HT1080 (cell line): ENCODE measurements at regions not wholly inside any gene's neighbourhood (a gene's known extent, or its start where the extent isn't known, plus 50 kb on each side); places are given as distances from the start of the nearest gene placed in this dataset.

Experiments
- DNase-seq: peaks from one replicate; pipeline ENCODE4 v3.0.0-alpha.2; 2015; ENCODE audit warnings: low read depth

DNA sequence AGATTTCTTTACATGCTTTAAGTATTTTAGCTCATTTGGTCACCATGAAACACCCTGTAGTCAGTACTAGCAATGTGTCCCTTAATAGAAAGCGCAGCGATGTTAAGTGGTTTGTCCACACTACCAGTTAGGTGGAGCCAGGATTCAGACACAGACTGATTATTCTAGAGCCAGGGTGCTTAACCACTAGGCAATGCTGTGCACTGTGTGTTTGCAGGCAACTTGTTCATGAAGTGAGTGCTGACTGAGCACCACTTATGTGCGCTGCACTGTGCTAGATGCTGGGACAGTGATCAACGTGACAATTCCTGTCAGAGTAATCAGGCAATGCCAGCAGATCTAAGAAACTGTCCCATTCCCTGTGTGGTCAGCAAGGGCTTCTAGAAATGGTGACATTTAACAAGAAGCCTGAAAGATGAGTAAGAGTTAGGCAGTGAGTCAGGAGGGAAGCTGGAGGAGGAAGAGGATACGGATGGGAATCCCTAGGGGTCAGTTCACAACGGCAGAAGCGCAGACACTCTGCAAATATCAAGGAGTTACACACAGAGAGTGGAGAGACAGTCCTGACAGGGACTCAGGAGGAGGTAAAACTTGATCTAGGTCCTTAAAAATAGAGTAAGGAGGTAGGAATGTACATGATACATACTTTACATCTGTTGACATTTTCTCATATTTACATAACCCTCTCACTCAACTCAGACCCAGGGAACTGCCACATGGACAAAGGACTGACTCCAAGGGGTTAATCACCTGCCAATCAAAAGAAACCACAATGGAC is 69.7 kb upstream of the EGR2 start:
- DNase-seq = peak; percentile 81

GRCh38 chr10:62880162-62880561 is 64.0 kb upstream of the EGR2 start:
- no peak for DNase-seq

DNA sequence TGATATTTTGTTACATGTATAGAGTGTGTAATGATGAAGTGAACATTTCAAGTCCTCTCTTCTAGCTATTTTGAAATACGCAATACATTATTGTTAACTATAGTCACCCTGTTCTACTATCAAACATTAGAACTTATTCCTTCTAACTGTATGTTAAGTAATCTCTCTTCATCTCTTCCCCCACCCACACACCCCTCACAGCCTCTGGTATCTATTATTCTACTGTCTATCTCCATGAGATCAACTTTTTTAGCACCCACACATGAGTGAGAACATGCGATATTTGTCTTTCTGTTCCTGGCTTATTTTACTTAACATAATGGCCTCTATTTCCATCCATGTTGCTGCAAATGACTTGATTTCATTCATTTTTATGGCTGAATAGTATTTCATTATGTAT is 57.7 kb upstream of the EGR2 start:
- DNase-seq = no peak

DNA sequence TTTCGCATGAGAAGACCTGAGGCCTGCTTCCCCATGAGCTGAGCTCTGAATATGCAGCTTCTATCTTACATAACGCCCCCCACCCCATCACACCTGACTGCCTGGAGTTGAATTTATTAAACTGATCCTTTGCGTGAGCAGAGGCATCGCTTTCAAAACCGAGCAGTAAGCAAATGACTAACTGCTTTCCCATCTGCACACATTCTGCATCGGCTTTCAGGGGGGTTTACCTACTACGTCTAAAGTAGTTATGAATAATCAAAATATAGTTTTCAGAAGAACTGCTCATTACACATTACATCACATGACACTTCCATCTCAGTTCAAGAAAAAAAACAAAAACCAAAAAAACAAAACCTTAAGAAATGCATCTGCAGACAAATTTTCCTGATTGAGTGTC is 54.7 kb upstream of the EGR2 start:
- DNase-seq = no peak

- DNase-seq = peak; percentile 57
These were observed 53.8 kb upstream of the EGR2 start for GRCh38 chr10:62869958-62870357.

- DNase-seq = no peak
These were observed 50.8 kb upstream of the EGR2 start for GRCh38 chr10:62866941-62867340.

DNA sequence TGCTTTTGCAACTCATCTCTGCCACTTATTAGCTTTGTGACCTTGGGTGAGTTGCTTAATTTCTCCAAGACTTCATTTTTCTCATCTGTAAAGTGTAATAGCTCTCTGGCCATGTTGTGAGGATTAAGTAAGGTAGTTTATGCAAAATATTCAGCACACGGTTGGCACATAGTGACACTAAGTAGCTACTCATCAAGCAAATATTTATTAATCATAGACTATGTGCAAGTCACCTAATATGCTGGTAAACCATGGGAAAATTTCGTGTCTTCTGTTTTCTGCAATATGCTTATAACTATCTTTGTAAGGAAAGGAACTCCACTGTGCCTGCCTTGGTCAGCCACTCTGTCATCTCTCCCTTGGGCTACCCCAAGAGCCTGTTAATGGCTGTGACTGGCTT is 50.3 kb upstream of the EGR2 start:
- DNase-seq = no peak
